IPS DF 6.9 (cell line): ENCODE measurements at regions not wholly inside any gene's neighbourhood (a gene's known extent, or its start where the extent isn't known, plus 50 kb on each side); places are given as distances from the start of the nearest gene placed in this dataset.

Experiments used
- DNase-seq: peaks from one replicate; pipeline ENCODE4 v3.0.0-alpha.2; 2013; ENCODE audit warnings: low read depth, low spot score
- H3K27ac ChIP-seq: one replicate; pipeline ENCODE4 v1.5.1; 2013; ENCODE audit warnings: low read length, control low read depth
- H3K27me3 ChIP-seq: 2 replicates; pipeline ENCODE4 v1.6.1; 2013; ENCODE audit warnings: mild to moderate bottlenecking, low read length; ENCODE audit not compliant: control insufficient read depth, insufficient read depth
- H3K36me3 ChIP-seq: 2 replicates; pipeline ENCODE4 v1.6.1; 2013; ENCODE audit warnings: low read length; ENCODE audit not compliant: control insufficient read depth, insufficient read depth
- H3K4me1 ChIP-seq: 2 replicates; pipeline ENCODE4 v1.6.1; 2013; ENCODE audit warnings: low read length; ENCODE audit not compliant: control insufficient read depth, insufficient read depth
- H3K4me3 ChIP-seq: 2 replicates; pipeline ENCODE4 v1.5.1; 2013; ENCODE audit warnings: mild to moderate bottlenecking, low read length
- H3K9me3 ChIP-seq: 2 replicates; pipeline ENCODE4 v1.6.1; 2013; ENCODE audit warnings: low read length, inconsistent platforms; ENCODE audit not compliant: control insufficient read depth, insufficient read depth
- WGBS: extraction: QIAGEN DNeasy Blood & Tissue Kit; methylation state at CpG from one replicate; pipeline ENCODE4 v1.1.7; 2013; ENCODE audit warnings: mixed read lengths, missing lambda C conversion rate; ENCODE audit not compliant: insufficient read length, insufficient coverage; 5-methylcytosine and 5-hydroxymethylcytosine counted together

- no peaks in the 10 kb centered on the region for H3K9me3 ChIP-seq
- no CpG with 5 or more reads among the region's 2 CpGs for WGBS
- no peaks in the 10 kb centered on the region for H3K27me3 ChIP-seq
- H3K27ac ChIP-seq = no peak overlapping the region
- no peaks in the 10 kb centered on the region for H3K4me1 ChIP-seq
- H3K36me3 ChIP-seq = no peaks in the 10 kb centered on the region
- no peak overlapping the region for H3K4me3 ChIP-seq
- no peak for DNase-seq
Measured at GRCh38 chr9:82367016-82367415, 378.4 kb downstream of the SPATA31D1 start.

- no peaks in the 10 kb centered on the region for H3K9me3 ChIP-seq
- no peaks in the 10 kb centered on the region for H3K4me1 ChIP-seq
Measured at GRCh38 chr9:82367929-82368328, 379.4 kb downstream of the SPATA31D1 start.

DNA sequence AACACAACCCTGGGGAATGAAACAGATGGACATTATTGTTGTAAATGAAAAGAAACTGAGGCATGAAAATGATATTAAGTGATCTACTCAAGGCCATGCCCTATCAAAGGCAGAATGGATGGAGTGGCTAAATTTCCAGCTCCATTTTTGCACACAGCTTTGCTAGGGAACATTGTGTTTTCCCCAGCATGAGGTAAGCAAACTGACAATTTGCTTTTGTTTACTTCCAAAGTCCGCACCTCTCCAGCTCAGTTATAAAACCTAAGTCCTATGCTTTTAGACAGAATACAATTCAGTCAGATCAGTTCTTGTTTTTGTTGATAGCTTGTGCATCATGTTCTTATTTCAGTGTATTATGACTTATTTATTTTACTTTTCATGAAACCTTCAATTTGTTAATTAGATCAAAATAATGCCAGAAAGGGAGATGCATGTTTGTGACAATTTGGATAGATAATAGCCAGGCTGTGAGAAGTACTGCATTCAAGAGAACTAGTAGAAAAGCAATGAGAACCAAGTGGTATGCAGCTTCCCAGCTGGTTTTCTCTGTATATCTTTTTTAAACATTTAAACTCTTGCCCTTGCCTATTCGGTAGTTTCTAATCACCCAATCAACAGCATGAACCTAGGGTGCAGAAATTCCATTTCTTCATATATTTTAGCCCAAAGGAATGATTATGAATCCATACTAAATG, 380.8 kb downstream of the SPATA31D1 start:
- Histone ChIP-seq H3K36me3 (no peaks in the 10 kb centered on the region), H3K9me3 (no peaks in the 10 kb centered on the region), H3K27me3 (no peaks in the 10 kb centered on the region), H3K4me3 (no peak overlapping the region), H3K4me1 (no peaks in the 10 kb centered on the region), H3K27ac (no peak overlapping the region)
- no peak for DNase-seq
- WGBS = no CpG with 5 or more reads among the region's 2 CpGs

More at GRCh38 chr9:82367929-82368328, 379.4 kb downstream of the SPATA31D1 start:
- no peaks in the 10 kb centered on the region for H3K27me3 ChIP-seq
- H3K4me3 ChIP-seq = no peak overlapping the region
- no peak overlapping the region for H3K27ac ChIP-seq
- no CpG with 5 or more reads among the region's 1 CpG for WGBS
- no peaks in the 10 kb centered on the region for H3K36me3 ChIP-seq
- no peak for DNase-seq

DNA sequence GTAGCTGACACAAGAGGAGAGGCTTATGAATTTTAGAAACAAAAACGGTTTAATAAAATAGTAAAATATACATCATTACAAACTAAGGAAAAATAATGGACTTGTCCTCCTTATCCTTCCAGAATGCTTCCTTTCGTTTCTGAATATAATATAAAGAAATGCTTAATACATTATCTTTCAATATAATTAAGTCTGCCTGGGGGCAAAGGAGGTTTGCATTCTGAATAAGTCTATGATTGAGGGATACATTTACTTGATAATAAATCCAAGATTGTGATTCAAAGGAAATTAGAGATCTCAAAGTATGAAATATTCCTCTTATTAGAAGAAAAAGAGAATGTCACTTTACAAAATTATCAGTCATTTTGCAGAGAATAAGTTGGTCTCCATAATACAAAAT, 386.5 kb downstream of the SPATA31D1 start:
- no CpG with 5 or more reads among the region's 2 CpGs for WGBS

GRCh38 chr9:82376677-82377232, 388.2 kb downstream of the SPATA31D1 start:
- no peak for DNase-seq
- Histone ChIP-seq H3K9me3 (no peaks in the 10 kb centered on the region), H3K27me3 (no peaks in the 10 kb centered on the region), H3K4me3 (no peak overlapping the region), H3K36me3 (no peaks in the 10 kb centered on the region), H3K4me1 (no peaks in the 10 kb centered on the region), H3K27ac (no peak overlapping the region)
- WGBS = no CpG with 5 or more reads among the region's 4 CpGs

More for the DNA sequence above, 386.5 kb downstream of the SPATA31D1 start:
- Histone ChIP-seq H3K27ac (no peak overlapping the region), H3K27me3 (no peaks in the 10 kb centered on the region), H3K9me3 (no peaks in the 10 kb centered on the region), H3K4me1 (no peaks in the 10 kb centered on the region), H3K36me3 (no peaks in the 10 kb centered on the region), H3K4me3 (no peak overlapping the region)
- DNase-seq = no peak

DNA sequence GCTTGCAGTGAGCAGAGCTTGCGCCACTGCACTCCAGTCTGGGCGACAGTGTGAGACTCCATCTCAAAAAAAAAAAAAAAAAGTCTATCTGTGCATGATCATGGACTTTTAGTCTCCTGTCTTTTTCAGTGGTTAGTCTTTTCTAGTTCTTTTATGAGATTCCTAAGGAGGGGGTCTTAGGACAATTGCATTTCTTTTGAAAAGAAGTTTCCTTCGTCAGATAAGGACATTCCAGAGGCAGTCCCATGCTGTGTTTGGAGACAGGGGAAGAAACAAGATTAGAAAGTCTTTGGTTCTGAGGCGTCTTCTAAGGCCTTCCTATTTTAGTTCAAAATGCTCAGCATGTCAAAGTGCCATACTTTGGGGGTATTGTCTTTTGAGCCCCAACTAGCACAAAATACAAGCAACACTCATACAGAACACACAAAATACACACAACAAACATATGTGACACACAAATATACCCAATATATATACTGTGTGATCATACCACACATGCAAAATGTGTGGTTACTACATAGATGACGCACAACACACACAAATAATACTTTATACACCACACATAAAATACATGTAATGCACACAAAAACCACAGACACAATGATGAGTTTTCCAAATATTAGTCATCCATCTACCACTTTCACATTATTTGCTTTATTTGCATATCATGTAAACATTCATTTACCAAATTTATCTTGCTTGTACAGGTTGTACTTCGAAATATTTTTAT, 394.5 kb downstream of the SPATA31D1 start:
- no CpG with 5 or more reads among the region's 6 CpGs for WGBS
- Histone ChIP-seq H3K9me3 (no peaks in the 10 kb centered on the region), H3K4me1 (peaks cover 2% of the 10 kb centered on the region; the same call in 1 of the 2 replicates), H3K27ac (no peak overlapping the region), H3K4me3 (no peak overlapping the region), H3K27me3 (no peaks in the 10 kb centered on the region), H3K36me3 (no peaks in the 10 kb centered on the region)
- peak; percentile 13 for DNase-seq

- Histone ChIP-seq H3K9me3 (no peaks in the 10 kb centered on the region), H3K4me1 (peaks cover 2% of the 10 kb centered on the region; the same call in 1 of the 2 replicates), H3K36me3 (no peaks in the 10 kb centered on the region), H3K27me3 (no peaks in the 10 kb centered on the region), H3K4me3 (no peak overlapping the region), H3K27ac (no peak overlapping the region)
- DNase-seq = no peak
- WGBS = no CpG with 5 or more reads among the region's 1 CpG
Measured at GRCh38 chr9:82385633-82386032, 397.1 kb downstream of the SPATA31D1 start.

- H3K9me3 ChIP-seq = no peaks in the 10 kb centered on the region
- no peaks in the 10 kb centered on the region for H3K36me3 ChIP-seq
- no peak overlapping the region for H3K4me3 ChIP-seq
- no peaks in the 10 kb centered on the region for H3K4me1 ChIP-seq
- DNase-seq = no peak
- no peak overlapping the region for H3K27ac ChIP-seq
- H3K27me3 ChIP-seq = no peaks in the 10 kb centered on the region
Measured at GRCh38 chr9:82397534-82397933, 409.0 kb downstream of the SPATA31D1 start.

DNA sequence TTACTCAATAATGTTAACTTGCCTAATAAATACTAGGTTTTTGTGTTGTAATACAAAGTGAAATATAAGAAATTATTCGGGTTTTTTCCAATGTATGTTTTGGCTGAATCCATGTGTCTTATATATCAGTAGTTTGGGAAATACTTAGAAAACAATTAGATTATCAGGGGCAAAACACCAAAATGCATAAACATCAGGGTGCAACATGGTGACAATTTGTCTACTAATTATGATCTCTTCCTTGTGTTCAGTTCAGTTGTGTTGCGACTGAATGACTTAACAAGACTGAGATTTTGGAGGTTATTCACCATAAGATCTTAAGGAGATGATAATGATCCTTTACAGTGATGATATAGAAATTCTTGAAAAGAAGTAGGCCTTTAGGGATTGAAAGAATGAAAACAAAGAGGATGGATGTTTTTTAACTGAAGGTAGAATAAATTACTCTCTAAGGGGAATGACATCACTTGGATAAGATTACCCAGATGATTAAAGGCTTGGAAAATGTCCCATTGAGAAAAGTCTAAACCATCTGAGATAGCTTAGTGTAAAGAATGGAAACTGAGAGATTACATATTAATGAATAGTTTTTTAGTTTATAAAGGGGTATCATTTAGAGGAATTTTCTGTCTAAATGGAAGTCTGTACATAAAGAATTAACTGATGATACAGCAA, 415.8 kb downstream of the SPATA31D1 start:
- no peak for DNase-seq
- Histone ChIP-seq H3K27me3 (no peaks in the 10 kb centered on the region), H3K9me3 (no peaks in the 10 kb centered on the region), H3K36me3 (no peaks in the 10 kb centered on the region), H3K4me3 (no peak overlapping the region), H3K4me1 (no peaks in the 10 kb centered on the region), H3K27ac (no peak overlapping the region)
- WGBS = no CpG with 5 or more reads among the region's 2 CpGs

DNA sequence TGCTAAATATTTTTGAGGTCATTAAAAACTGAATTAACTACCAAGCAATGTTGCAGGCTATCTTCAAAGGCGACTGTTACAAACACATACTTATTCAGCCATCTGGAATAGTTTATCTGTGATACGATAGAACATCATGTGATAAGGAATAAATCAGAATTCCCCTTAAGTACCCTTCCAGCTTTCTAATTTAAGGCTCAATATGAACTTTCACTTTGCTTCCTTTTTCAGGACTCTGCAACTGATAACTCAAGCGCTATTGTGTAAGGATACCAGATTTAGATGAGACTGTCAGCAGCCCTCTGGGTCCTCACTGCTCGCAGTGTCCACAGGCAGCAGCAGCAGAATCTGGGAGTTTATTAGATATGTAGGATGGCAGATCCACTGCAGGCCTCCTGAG, 416.3 kb downstream of the SPATA31D1 start:
- no peak for DNase-seq
- H3K36me3 ChIP-seq = no peaks in the 10 kb centered on the region
- no peak overlapping the region for H3K27ac ChIP-seq
- no peaks in the 10 kb centered on the region for H3K27me3 ChIP-seq
- H3K4me1 ChIP-seq = no peaks in the 10 kb centered on the region
- no CpG with 5 or more reads among the region's 4 CpGs for WGBS
- H3K9me3 ChIP-seq = no peaks in the 10 kb centered on the region
- H3K4me3 ChIP-seq = no peak overlapping the region
